Neutrophil (primary cell): ENCODE measurements at regions not wholly inside any gene's neighbourhood (a gene's known extent, or its start where the extent isn't known, plus 50 kb on each side); places are given as distances from the start of the nearest gene placed in this dataset.

Source experiments
- H3K27ac ChIP-seq: fragments of 200-600 bp; sonication (generic); 2 replicates; pipeline ENCODE4 v1.5.1; 2016; ENCODE audit warnings: mild to moderate bottlenecking, moderate library complexity
- H3K27me3 ChIP-seq: fragments of 200-600 bp; sonication (generic); 2 replicates; pipeline ENCODE4 v1.6.0; 2016; ENCODE audit warnings: mild to moderate bottlenecking
- H3K36me3 ChIP-seq: fragments of 200-600 bp; sonication (generic); 2 replicates; pipeline ENCODE4 v1.5.1; 2017
- H3K4me1 ChIP-seq, 2 experiments: fragments of 200-600 bp in 1 of 2; sonication (generic) in 1 of 2; 1 replicate in 1 of 2; 2 replicates in 1 of 2; pipeline versions ENCODE4 v1.5.1 to v1.6.1; 2013 to 2016; ENCODE audit warnings: low read depth in 1 of 2, low read length in 1 of 2, mild to moderate bottlenecking in 1 of 2, moderate library complexity in 1 of 2; ENCODE audit not compliant: control insufficient read depth in 1 of 2, insufficient read depth in 1 of 2
- H3K4me3 ChIP-seq, 2 experiments: fragments of 200-600 bp in 1 of 2; sonication (generic) in 1 of 2; 1 replicate in 1 of 2; 2 replicates in 1 of 2; pipeline ENCODE4 v1.5.1; 2013 to 2016; ENCODE audit warnings: low read depth in 1 of 2, low read length in 1 of 2, mild to moderate bottlenecking in 1 of 2, moderate library complexity in 1 of 2
- H3K9me3 ChIP-seq: fragments of 200-600 bp; sonication (generic); 2 replicates; pipeline ENCODE4 v1.5.1; 2016
- TF ChIP-seq, protein P1 (sequence below): fragments of 200-600 bp; sonication (generic); IDR thresholded peaks from 2 replicates; pipeline ENCODE4 v1.5.1; 2016; ENCODE audit warnings: antibody characterized with exemption

DNA sequence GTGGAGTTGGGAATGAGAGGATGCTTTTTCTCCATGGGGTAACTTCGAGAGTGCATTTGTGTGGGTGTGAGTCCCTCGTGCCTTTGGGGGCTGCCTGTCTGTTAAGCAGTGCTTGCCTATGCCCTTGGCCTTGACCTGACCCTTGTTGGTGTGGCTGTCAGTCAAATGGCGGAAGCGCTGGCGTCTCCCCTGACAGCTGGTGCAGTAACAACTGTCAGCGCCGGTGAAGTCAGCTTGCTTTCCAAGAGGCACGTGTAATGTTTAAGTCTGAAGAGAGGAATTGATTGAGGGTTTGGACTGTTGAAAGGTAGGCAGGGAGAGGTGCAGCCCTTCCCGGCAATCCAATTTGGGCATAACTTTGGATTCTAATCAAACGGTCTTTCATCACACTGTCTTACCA lies 211.3 kb downstream of the AACS start:
- no peaks in the 10 kb centered on the region for H3K36me3 ChIP-seq
- peaks cover 34% of the 10 kb centered on the region for H3K27me3 ChIP-seq
- no peak overlapping the region for H3K4me3 ChIP-seq
- TF ChIP-seq, protein P1, sequence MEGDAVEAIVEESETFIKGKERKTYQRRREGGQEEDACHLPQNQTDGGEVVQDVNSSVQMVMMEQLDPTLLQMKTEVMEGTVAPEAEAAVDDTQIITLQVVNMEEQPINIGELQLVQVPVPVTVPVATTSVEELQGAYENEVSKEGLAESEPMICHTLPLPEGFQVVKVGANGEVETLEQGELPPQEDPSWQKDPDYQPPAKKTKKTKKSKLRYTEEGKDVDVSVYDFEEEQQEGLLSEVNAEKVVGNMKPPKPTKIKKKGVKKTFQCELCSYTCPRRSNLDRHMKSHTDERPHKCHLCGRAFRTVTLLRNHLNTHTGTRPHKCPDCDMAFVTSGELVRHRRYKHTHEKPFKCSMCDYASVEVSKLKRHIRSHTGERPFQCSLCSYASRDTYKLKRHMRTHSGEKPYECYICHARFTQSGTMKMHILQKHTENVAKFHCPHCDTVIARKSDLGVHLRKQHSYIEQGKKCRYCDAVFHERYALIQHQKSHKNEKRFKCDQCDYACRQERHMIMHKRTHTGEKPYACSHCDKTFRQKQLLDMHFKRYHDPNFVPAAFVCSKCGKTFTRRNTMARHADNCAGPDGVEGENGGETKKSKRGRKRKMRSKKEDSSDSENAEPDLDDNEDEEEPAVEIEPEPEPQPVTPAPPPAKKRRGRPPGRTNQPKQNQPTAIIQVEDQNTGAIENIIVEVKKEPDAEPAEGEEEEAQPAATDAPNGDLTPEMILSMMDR: no peak
- no peaks in the 10 kb centered on the region for H3K9me3 ChIP-seq
- no peak overlapping the region for H3K27ac ChIP-seq
- no peaks in the 10 kb centered on the region for H3K4me1 ChIP-seq

GRCh38 chr12:125280482-125281377 lies 215.5 kb downstream of the AACS start:
- Histone ChIP-seq H3K4me3 (no peak overlapping the region), H3K27me3 (peaks cover 30% of the 10 kb centered on the region), H3K9me3 (no peaks in the 10 kb centered on the region), H3K4me1 (no peaks in the 10 kb centered on the region), H3K27ac (no peak overlapping the region), H3K36me3 (no peaks in the 10 kb centered on the region)
- TF ChIP-seq, protein P1: no peak

DNA sequence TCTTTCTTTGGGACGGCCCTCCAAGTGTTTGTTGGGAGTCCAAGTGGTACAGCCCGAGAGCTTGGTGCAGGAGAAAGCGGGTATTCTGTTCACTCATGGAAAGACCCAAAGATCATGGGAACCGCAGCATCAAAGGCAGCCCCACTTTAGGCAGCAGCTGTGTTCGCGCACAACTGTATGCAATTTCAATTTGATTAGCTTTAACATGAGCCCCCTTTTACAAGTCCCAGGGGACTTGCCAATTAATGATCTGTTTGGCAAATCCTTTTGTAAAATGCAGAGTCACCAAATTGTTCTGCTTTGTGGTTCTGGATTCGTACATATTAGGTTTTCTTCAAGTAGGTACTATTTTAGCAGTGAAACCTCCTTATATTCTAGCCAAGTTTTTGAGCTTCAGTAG lies 217.7 kb downstream of the AACS start:
- TF ChIP-seq, protein P1: no peak

GRCh38 chr12:125283521-125283920 lies 218.3 kb downstream of the AACS start:
- Histone ChIP-seq H3K27ac (no peak overlapping the region), H3K4me1 (no peaks in the 10 kb centered on the region), H3K27me3 (peaks cover 30% of the 10 kb centered on the region), H3K9me3 (no peaks in the 10 kb centered on the region), H3K36me3 (no peaks in the 10 kb centered on the region), H3K4me3 (no peak overlapping the region)
- TF ChIP-seq, protein P1: no peak

More for the DNA sequence above, 217.7 kb downstream of the AACS start:
- Histone ChIP-seq H3K36me3 (no peaks in the 10 kb centered on the region), H3K9me3 (no peaks in the 10 kb centered on the region), H3K27ac (no peak overlapping the region), H3K4me1 (no peaks in the 10 kb centered on the region), H3K4me3 (no peak overlapping the region), H3K27me3 (peaks cover 30% of the 10 kb centered on the region)

DNA sequence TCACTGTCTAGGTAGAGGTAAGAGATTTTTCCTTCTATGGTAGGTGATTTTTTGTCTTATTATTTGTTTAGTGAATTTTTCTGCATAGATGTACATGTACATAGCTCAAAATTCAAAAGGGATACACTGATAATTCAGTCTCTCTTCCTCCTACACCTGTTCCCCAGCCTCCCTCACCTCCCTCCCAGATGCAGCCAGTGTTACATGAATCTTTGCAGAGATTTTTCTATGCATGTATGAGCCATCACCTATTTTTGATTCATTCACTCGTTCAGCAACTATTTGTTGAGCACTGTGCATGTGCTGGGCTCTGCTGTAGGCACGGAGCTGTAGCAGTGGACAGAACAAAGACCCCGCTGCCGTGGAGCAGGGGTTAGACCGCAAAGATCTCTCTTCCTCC lies 218.9 kb downstream of the AACS start:
- TF ChIP-seq, protein P1: no peak
- no peak overlapping the region for H3K4me3 ChIP-seq
- peaks cover 25% of the 10 kb centered on the region for H3K27me3 ChIP-seq
- no peaks in the 10 kb centered on the region for H3K36me3 ChIP-seq
- H3K4me1 ChIP-seq: no peaks in the 10 kb centered on the region
- no peak overlapping the region for H3K27ac ChIP-seq
- no peaks in the 10 kb centered on the region for H3K9me3 ChIP-seq
